SK-N-SH (cell line): ENCODE measurements at regions not wholly inside any gene's neighbourhood (a gene's known extent, or its start where the extent isn't known, plus 50 kb on each side); places are given as distances from the start of the nearest gene placed in this dataset.

ENCODE experiments used
- CTCF ChIA-PET: fragments of 300-600, 350-600 bp; formaldehyde crosslinking; extraction: SDS; loops from one replicate; lab custom pipeline; 2021; lab: Yijun Ruan, JAX
- POLR2A ChIA-PET: fragments of 350-600 bp; sonication (Branson Sonifier 250); formaldehyde crosslinking; extraction: SDS; loops from one replicate; lab custom pipeline; 2020; ENCODE audit warnings: antibody characterized with exemption, inconsistent platforms; lab: Yijun Ruan, JAX
- DNase-seq: peaks from one replicate; pipeline ENCODE4 v3.0.0; 2012
- H2AFZ ChIP-seq: fragments of 200-600 bp; sonication (generic); 2 replicates; pipeline ENCODE4 v1.8.1; 2016; ENCODE audit warnings: antibody characterized with exemption, mild to moderate bottlenecking, low read depth
- H3F3A ChIP-seq: fragments of 200-600 bp; sonication (generic); replicated peaks from 2 replicates; pipeline ENCODE3; 2016; ENCODE audit warnings: antibody characterized with exemption, mild to moderate bottlenecking; ENCODE audit not compliant: insufficient read depth
- H3K27ac ChIP-seq, 2 experiments: fragments of 200-500 bp in 1 of 2; fragments of 200-600 bp in 1 of 2; sonication (Bioruptor generic) in 1 of 2; sonication (generic), shearing (Covaris generic) in 1 of 2; 2 replicates each; pipeline versions ENCODE4 v1.5.1 to v1.6.1; 2014 to 2016; ENCODE audit warnings: low read depth in 2 of 2, inconsistent platforms in 1 of 2, low read length in 1 of 2, mild to moderate bottlenecking in 1 of 2, mixed read lengths in 1 of 2
- H3K27me3 ChIP-seq: fragments of 200-600 bp; sonication (generic), shearing (Covaris generic); 2 replicates; pipeline ENCODE4 v1.6.1; 2016; ENCODE audit warnings: mixed run types; ENCODE audit not compliant: insufficient read depth
- H3K36me3 ChIP-seq, 2 experiments: fragments of 200-500 bp in 1 of 2; fragments of 200-600 bp in 1 of 2; sonication (Bioruptor generic) in 1 of 2; sonication (generic) in 1 of 2; replicated peaks in 1 of 2; 2 replicates each; pipeline versions ENCODE3 to v1.5.1; 2014 to 2016; ENCODE audit warnings: low read length in 1 of 2, mild to moderate bottlenecking in 1 of 2; ENCODE audit not compliant: insufficient read depth in 2 of 2, control insufficient read depth in 1 of 2
- H3K4me1 ChIP-seq, 2 experiments: fragments of 200-500 bp in 1 of 2; fragments of 200-600 bp in 1 of 2; sonication (Bioruptor generic) in 1 of 2; sonication (generic), shearing (Covaris generic) in 1 of 2; 2 replicates each; pipeline versions ENCODE4 v1.5.1 to v1.6.1; 2014 to 2016; ENCODE audit warnings: low read depth in 1 of 2, low read length in 1 of 2, mixed run types in 1 of 2; ENCODE audit not compliant: insufficient read depth in 2 of 2, control insufficient read depth in 1 of 2
- H3K4me2 ChIP-seq: fragments of 200-600 bp; sonication (generic), shearing (Covaris generic); 2 replicates; pipeline ENCODE4 v1.6.1; 2017; ENCODE audit warnings: mixed run types
- H3K4me3 ChIP-seq, 2 experiments: fragments of 200-500 bp in 1 of 2; fragments of 200-600 bp in 1 of 2; sonication (Bioruptor generic) in 1 of 2; sonication (generic), shearing (Covaris generic) in 1 of 2; 2 replicates each; pipeline versions ENCODE4 v1.5.1 to v1.8.1; 2014 to 2016; ENCODE audit warnings: low read depth in 2 of 2, inconsistent platforms in 1 of 2, low read length in 1 of 2, mild to moderate bottlenecking in 1 of 2, mixed read lengths in 1 of 2, moderate library complexity in 1 of 2
- H3K79me2 ChIP-seq: fragments of 200-600 bp; sonication (generic); 2 replicates; pipeline ENCODE4 v1.8.1; 2017; ENCODE audit warnings: mild to moderate bottlenecking; ENCODE audit not compliant: insufficient read depth
- H3K9ac ChIP-seq: fragments of 200-600 bp; sonication (generic); 2 replicates; pipeline ENCODE4 v1.6.1; 2017; ENCODE audit warnings: mixed run types
- H3K9me2 ChIP-seq: fragments of 200-600 bp; sonication (generic); 2 replicates; pipeline ENCODE4 v1.6.1; 2017; ENCODE audit warnings: mixed run types
- H3K9me3 ChIP-seq: fragments of 200-600 bp; sonication (generic); 2 replicates; pipeline ENCODE4 v1.6.1; 2017; ENCODE audit warnings: mixed run types, mild to moderate bottlenecking, moderate library complexity
- H4K20me1 ChIP-seq: fragments of 200-600 bp; sonication (generic); 2 replicates; pipeline ENCODE4 v1.6.1; 2017; ENCODE audit warnings: mild to moderate bottlenecking, mixed run types; ENCODE audit not compliant: insufficient read depth
- ELF1 ChIP-seq: IDR thresholded peaks from 2 replicates; pipeline ENCODE4 v1.4.0; 2012
- EZH2phosphoT487 ChIP-seq: fragments of 200-600 bp; sonication (generic); IDR thresholded peaks from 2 replicates; pipeline ENCODE4 v1.6.1; 2017; ENCODE audit warnings: low read depth, mixed run types, mild to moderate bottlenecking, antibody characterized with exemption, moderate library complexity, borderline replicate concordance
- FOXJ3 ChIP-seq: sonication (generic); formaldehyde crosslinking; IDR thresholded peaks from 2 replicates; pipeline ENCODE4 v1.5.1; 2020; ENCODE audit warnings: mild to moderate bottlenecking, missing genetic modification reagents
- GABPA ChIP-seq: IDR thresholded peaks from 2 replicates; pipeline ENCODE4 v1.4.0; 2012; ENCODE audit warnings: low read depth, mild to moderate bottlenecking
- GATA2 ChIP-seq: sonication (generic); formaldehyde crosslinking; IDR thresholded peaks from 2 replicates; pipeline ENCODE4 v1.5.0; 2020; ENCODE audit warnings: mild to moderate bottlenecking, missing genetic modification reagents
- MXI1 ChIP-seq: IDR thresholded peaks from 2 replicates; pipeline ENCODE4 v1.6.1; 2012; ENCODE audit warnings: mild to moderate bottlenecking, low read depth, low read length, improper control_type of control experiment
- POLR2AphosphoS5 ChIP-seq: IDR thresholded peaks from 2 replicates; pipeline ENCODE4 v1.6.1; 2012; ENCODE audit warnings: low read depth, low read length
- RCOR1 ChIP-seq: fragments of 150-350 bp; IDR thresholded peaks from 2 replicates; pipeline ENCODE4 v1.6.1; 2017; ENCODE audit warnings: antibody characterized with exemption, low read length
- RFX5 ChIP-seq: IDR thresholded peaks from 2 replicates; pipeline ENCODE4 v1.6.1; 2012; ENCODE audit warnings: mild to moderate bottlenecking, improper control_type of control experiment, low read length
- SIN3A ChIP-seq: IDR thresholded peaks from 2 replicates; pipeline ENCODE4 v1.6.1; 2012; ENCODE audit warnings: low read depth, mild to moderate bottlenecking, low read length, moderate library complexity, borderline replicate concordance
- SMC3 ChIP-seq: IDR thresholded peaks from 2 replicates; pipeline ENCODE4 v1.6.1; 2012; ENCODE audit warnings: low read depth, low read length, improper control_type of control experiment
- TCF12 ChIP-seq: IDR thresholded peaks from 2 replicates; pipeline ENCODE4 v1.4.0; 2012
- TEAD4 ChIP-seq: IDR thresholded peaks from 2 replicates; pipeline ENCODE4 v1.4.0; 2012; ENCODE audit warnings: mild to moderate bottlenecking, borderline replicate concordance; ENCODE audit not compliant: insufficient read depth
- USF2 ChIP-seq: fragments of 150-350 bp; IDR thresholded peaks from 2 replicates; pipeline ENCODE4 v1.6.1; 2017; ENCODE audit warnings: antibody characterized with exemption, low read length, low read depth, borderline replicate concordance
- WGBS: methylation state at CpG from one replicate; pipeline ENCODE4 v1.1.6; 2017; ENCODE audit warnings: low lambda C conversion rate; 5-methylcytosine and 5-hydroxymethylcytosine counted together
- TF ChIP-seq, protein P1 (sequence below): IDR thresholded peaks from 2 replicates; pipeline ENCODE4 v1.4.0; 2012; ENCODE audit warnings: low read depth
- TF ChIP-seq, protein P2 (sequence below): IDR thresholded peaks from 2 replicates; pipeline ENCODE4 v1.4.0; 2012; ENCODE audit warnings: low read depth, borderline replicate concordance
- TF ChIP-seq, protein P3 (sequence below): IDR thresholded peaks from 2 replicates; pipeline ENCODE4; 2012

DNA sequence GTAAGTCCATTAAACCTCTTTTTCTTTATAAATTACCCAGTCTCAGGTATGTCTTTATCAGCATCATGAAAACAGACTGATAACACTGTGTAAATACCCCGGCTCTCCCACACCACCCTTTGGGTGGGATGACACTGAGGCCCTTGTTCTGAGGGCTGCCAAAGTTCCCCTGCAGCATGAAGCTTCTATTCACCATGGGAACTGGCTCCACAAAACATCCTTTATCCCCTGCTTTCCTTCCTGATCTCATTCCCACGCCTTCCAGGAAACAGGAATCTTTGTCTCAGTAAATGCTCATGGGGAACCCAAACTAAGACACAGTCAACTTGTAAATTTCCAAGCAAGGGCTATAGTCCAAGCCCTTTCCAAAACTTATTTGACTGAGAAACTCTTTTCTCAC lies 88.4 kb downstream of the ABCC12 start:
- no peak overlapping the region for H3K4me2 ChIP-seq
- ChIA-PET POLR2A (no interaction called here), CTCF (interaction anchor here (0.9 to 1.6 kb wide), 2 partner anchors 10 to 49 kb away, joined by 3 read pairs; no protein-coding TSS in a partner anchor)
- no peak for TF ChIP-seq GATA2
- TF ChIP-seq TEAD4: no peak
- no peak for TF ChIP-seq USF2
- TF ChIP-seq TCF12: no peak
- no peak for TF ChIP-seq RFX5
- no peak for TF ChIP-seq SMC3
- no peak for TF ChIP-seq SIN3A
- no peaks in the 10 kb centered on the region for H3K9me3 ChIP-seq
- no peak for DNase-seq
- H4K20me1 ChIP-seq: no peaks in the 10 kb centered on the region
- no peak overlapping the region for H3K27ac ChIP-seq
- H3K27me3 ChIP-seq: no peaks in the 10 kb centered on the region
- H2AFZ ChIP-seq: no peak overlapping the region
- no peaks in the 10 kb centered on the region for H3K79me2 ChIP-seq
- H3K4me1 ChIP-seq: peaks cover 0 to 1% of the 10 kb centered on the region in 2 experiments; a peak in 2 of 4 replicates
- WGBS: 79% methylated on average over 2 of the region's 2 CpGs
- H3K9me2 ChIP-seq: no peaks in the 10 kb centered on the region
- H3K36me3 ChIP-seq: no peaks in the 10 kb centered on the region
- H3F3A ChIP-seq: no peaks in the 10 kb centered on the region
- no peak overlapping the region for H3K9ac ChIP-seq
- H3K4me3 ChIP-seq: no peak overlapping the region

- H3K4me1 ChIP-seq: peaks cover 0 to 4% of the 10 kb centered on the region in 2 experiments; a peak in 2 of 4 replicates
- no peaks in the 10 kb centered on the region for H3F3A ChIP-seq
- no peak overlapping the region for H2AFZ ChIP-seq
- TF ChIP-seq EZH2phosphoT487 (no peak), RCOR1 (no peak), GABPA (no peak), POLR2AphosphoS5 (no peak), GATA2 (no peak), ELF1 (no peak), SMC3 (no peak), FOXJ3 (CRISPR knock-in tag) (no peak), MXI1 (no peak)
- TF ChIP-seq, protein P1, sequence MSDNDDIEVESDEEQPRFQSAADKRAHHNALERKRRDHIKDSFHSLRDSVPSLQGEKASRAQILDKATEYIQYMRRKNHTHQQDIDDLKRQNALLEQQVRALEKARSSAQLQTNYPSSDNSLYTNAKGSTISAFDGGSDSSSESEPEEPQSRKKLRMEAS: no peak
- TF ChIP-seq, protein P2, sequence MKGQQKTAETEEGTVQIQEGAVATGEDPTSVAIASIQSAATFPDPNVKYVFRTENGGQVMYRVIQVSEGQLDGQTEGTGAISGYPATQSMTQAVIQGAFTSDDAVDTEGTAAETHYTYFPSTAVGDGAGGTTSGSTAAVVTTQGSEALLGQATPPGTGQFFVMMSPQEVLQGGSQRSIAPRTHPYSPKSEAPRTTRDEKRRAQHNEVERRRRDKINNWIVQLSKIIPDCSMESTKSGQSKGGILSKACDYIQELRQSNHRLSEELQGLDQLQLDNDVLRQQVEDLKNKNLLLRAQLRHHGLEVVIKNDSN: no peak
- TF ChIP-seq, protein P3, sequence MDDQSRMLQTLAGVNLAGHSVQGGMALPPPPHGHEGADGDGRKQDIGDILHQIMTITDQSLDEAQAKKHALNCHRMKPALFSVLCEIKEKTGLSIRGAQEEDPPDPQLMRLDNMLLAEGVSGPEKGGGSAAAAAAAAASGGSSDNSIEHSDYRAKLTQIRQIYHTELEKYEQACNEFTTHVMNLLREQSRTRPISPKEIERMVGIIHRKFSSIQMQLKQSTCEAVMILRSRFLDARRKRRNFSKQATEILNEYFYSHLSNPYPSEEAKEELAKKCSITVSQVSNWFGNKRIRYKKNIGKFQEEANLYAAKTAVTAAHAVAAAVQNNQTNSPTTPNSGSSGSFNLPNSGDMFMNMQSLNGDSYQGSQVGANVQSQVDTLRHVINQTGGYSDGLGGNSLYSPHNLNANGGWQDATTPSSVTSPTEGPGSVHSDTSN: no peak
- TF ChIP-seq, all 33 proteins: peak for 0
- no peak overlapping the region for H3K27ac ChIP-seq
- H3K9me3 ChIP-seq: no peaks in the 10 kb centered on the region
- H3K79me2 ChIP-seq: no peaks in the 10 kb centered on the region
- no peaks in the 10 kb centered on the region for H3K9me2 ChIP-seq
- no peaks in the 10 kb centered on the region for H3K27me3 ChIP-seq
- H3K4me3 ChIP-seq: no peak overlapping the region
- WGBS: 13% methylated on average over 1 of the region's 1 CpG
- H4K20me1 ChIP-seq: no peaks in the 10 kb centered on the region
- ChIA-PET POLR2A (interaction anchor here (0.6 kb wide), 1 partner anchor 38 kb away, joined by 3 read pairs; no protein-coding TSS in a partner anchor), CTCF (interaction anchor here (0.9 to 4.8 kb wide), 3 partner anchors 10 to 1027 kb away, joined by 3 to 19 read pairs (median 4); no protein-coding TSS in a partner anchor)
- H3K36me3 ChIP-seq: no peaks in the 10 kb centered on the region
- no peak overlapping the region for H3K4me2 ChIP-seq
- H3K9ac ChIP-seq: no peak overlapping the region
- DNase-seq: no peak
Observed at GRCh38 chr16:48064971-48065370, 90.8 kb downstream of the ABCC12 start.
